ENCODE measurements at regions not wholly inside any gene's neighbourhood (a gene's known extent, or its start where the extent isn't known, plus 50 kb on each side); places are given as distances from the start of the nearest gene placed in this dataset.

- H3K9me3 Mint-ChIP-seq: peaks cover 4% of the 10 kb centered on the region
- no peaks in the 10 kb centered on the region for H3K36me3 Mint-ChIP-seq
- TF ChIP-seq CTCF (IDR thresholded peaks at IDR 0.05; ENCODE audit: unreplicated experiment): no peak
- no peak overlapping the region for H3K27ac Mint-ChIP-seq
- H3K4me1 Mint-ChIP-seq: no peaks in the 10 kb centered on the region
- no peak overlapping the region for H3K4me3 Mint-ChIP-seq
- DNase-seq (ENCODE audit: low spot score in 2 of 2, unreplicated experiment in 2 of 2): no peak
- peaks cover 67% of the 10 kb centered on the region for H3K27me3 Mint-ChIP-seq (ENCODE audit: low read depth)
These were observed 141.7 kb upstream of the MARCHF11 start for GRCh38 chr5:16321284-16321683.

DNA sequence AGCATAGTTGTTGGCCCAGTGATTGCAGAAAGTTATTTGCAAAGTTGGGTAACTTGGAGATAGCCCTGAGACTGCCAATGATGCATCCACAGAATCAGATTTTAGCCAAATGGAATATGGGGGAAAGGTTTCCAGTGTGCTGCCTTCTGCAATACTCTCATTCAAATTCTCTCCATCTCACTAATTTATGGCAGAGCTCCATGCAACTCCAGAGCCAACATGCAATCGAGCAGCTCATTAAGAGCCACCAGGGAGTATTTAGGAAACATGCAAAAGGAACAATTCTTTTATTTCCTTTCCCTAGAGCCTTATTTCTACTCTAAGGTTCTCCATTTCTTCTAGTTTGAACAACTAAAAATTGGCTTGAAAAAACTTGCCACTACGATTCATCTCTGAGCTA lies 135.9 kb upstream of the MARCHF11 start:
- Mint-ChIP-seq H3K4me1 (no peaks in the 10 kb centered on the region), H3K4me3 (no peak overlapping the region), H3K36me3 (no peaks in the 10 kb centered on the region), H3K27ac (no peak overlapping the region), H3K27me3 (ENCODE audit: low read depth) (peaks cover 89% of the 10 kb centered on the region), H3K9me3 (peaks cover 2% of the 10 kb centered on the region)
- TF ChIP-seq CTCF (IDR thresholded peaks at IDR 0.05; ENCODE audit: unreplicated experiment): no peak
- no peak for DNase-seq (ENCODE audit: low spot score in 2 of 2, unreplicated experiment in 2 of 2)

DNA sequence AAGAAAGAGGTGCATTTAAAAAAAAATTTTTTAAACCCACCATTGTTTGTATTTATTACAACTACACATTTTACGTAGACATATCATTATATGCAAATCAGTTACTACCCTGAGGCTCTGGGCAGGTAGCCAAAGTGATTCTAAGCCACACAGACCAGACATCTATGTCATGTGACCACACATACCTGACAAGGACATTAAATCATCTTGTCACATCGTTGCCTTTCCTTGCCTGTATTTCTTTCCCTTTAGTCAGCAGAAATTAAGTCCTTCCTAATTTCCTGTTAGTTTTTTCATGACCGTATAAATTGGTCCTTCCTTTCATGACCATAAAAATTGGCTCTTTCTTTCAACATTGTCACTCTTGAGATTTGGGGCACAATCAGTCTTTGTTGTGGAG lies 134.2 kb upstream of the MARCHF11 start:
- Mint-ChIP-seq H3K36me3 (no peaks in the 10 kb centered on the region), H3K27ac (no peak overlapping the region), H3K27me3 (ENCODE audit: low read depth) (peaks cover 89% of the 10 kb centered on the region), H3K4me3 (no peak overlapping the region), H3K9me3 (no peaks in the 10 kb centered on the region), H3K4me1 (peaks cover 2% of the 10 kb centered on the region)
- TF ChIP-seq CTCF (IDR thresholded peaks at IDR 0.05; ENCODE audit: unreplicated experiment): no peak
- no peak for DNase-seq (ENCODE audit: low spot score in 2 of 2, unreplicated experiment in 2 of 2)

DNA sequence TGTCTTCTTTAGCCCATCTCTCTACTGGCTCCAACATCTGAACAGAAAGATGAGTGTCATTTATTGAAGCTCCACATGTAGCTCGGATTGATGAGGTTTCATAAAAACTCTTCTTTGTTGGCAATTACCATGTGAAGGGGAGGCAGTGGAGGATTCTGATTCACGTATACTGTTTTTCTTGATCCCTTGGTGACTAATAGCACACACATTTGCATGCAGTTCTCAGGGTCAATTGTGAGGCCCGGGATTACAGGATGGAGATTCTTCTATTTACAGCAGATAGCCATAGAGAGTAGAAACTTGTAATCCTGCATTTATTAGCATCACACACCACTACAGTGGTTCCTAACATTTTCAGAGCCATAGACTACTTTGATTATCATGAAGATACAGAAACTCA lies 133.2 kb upstream of the MARCHF11 start:
- Mint-ChIP-seq H3K9me3 (no peaks in the 10 kb centered on the region), H3K27me3 (ENCODE audit: low read depth) (peaks cover 90% of the 10 kb centered on the region), H3K27ac (no peak overlapping the region), H3K36me3 (no peaks in the 10 kb centered on the region), H3K4me3 (no peak overlapping the region), H3K4me1 (peaks cover 2% of the 10 kb centered on the region)
- TF ChIP-seq CTCF (IDR thresholded peaks at IDR 0.05; ENCODE audit: unreplicated experiment): no peak
- no peak for DNase-seq (ENCODE audit: low spot score in 2 of 2, unreplicated experiment in 2 of 2)

DNA sequence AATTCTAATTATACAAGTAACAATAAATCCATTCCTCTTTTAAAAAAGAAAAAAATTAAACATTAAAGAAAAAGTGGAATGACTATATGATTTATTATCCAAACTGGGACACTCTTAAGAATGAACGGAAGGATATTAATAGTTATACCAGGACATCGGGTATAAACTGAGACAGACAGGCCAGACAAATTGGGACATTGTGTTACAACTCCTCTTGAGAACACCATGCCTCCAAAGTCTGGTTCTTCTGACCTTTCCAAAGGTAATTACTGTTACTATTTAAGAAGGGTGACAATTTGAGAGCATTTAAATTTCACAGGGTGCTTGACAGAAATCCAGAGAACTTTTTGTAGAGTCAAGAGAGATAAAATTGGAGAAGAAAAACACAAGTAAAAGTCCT lies 132.1 kb upstream of the MARCHF11 start:
- Mint-ChIP-seq H3K4me1 (peaks cover 6% of the 10 kb centered on the region), H3K4me3 (no peak overlapping the region), H3K27ac (no peak overlapping the region), H3K9me3 (no peaks in the 10 kb centered on the region), H3K27me3 (ENCODE audit: low read depth) (peaks cover 85% of the 10 kb centered on the region), H3K36me3 (no peaks in the 10 kb centered on the region)
- no peak for DNase-seq (ENCODE audit: low spot score in 2 of 2, unreplicated experiment in 2 of 2)
- TF ChIP-seq CTCF (IDR thresholded peaks at IDR 0.05; ENCODE audit: unreplicated experiment): no peak

DNA sequence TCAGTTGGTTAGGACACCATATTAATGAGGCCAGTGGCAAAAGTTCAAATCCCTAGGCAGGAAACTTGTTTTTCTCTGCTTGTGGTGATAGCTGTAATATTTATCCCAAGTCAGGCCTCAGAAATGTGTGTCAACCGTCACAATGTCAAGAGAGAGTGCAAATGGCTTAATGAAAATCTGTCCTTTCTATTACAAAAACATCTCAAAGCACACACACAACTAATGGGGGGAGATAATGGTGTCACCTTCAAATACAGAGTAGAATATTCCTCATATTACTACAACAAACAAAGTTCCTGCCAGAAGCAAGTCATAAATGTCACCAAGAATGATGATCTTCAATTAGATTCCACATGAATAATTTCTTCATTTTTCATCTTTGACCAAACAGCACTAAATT lies 127.2 kb upstream of the MARCHF11 start:
- Mint-ChIP-seq H3K36me3 (no peaks in the 10 kb centered on the region), H3K27ac (no peak overlapping the region), H3K27me3 (ENCODE audit: low read depth) (peaks cover 65% of the 10 kb centered on the region), H3K4me3 (no peak overlapping the region), H3K9me3 (no peaks in the 10 kb centered on the region), H3K4me1 (peaks cover 17% of the 10 kb centered on the region)
- no peak for TF ChIP-seq CTCF (IDR thresholded peaks at IDR 0.05; ENCODE audit: unreplicated experiment)
- DNase-seq (ENCODE audit: low spot score in 2 of 2, unreplicated experiment in 2 of 2): no peak

All from mesothelial cell of epicardium (in vitro differentiated cells).